ENCODE measurements at regions not wholly inside any gene's neighbourhood (a gene's known extent, or its start where the extent isn't known, plus 50 kb on each side); places are given as distances from the start of the nearest gene placed in this dataset.

- no peaks in the 10 kb centered on the region for H3K27me3 ChIP-seq
- peaks cover 6 to 12% (median 10%) of the 10 kb centered on the region in 4 donors for H3K9me3 ChIP-seq
- DNase-seq = no peak
- H3K4me1 ChIP-seq = peaks cover 0 to 10% (median 8%) of the 10 kb centered on the region in 4 donors
- H3K36me3 ChIP-seq = no peaks in the 10 kb centered on the region
- H3K4me3 ChIP-seq = no peak overlapping the region
- intact Hi-C loops (cut with DNase I; ENCODE audit: low total_unique reads) = no loop called here
- 78 to 89% (median 87%) methylated on average over 3 of the region's 3 CpGs for WGBS, 5 donors
- TF ChIP-seq CTCF (IDR thresholded peaks at IDR 0.05) = no peak
- no peak for TF ChIP-seq POLR2AphosphoS5 (IDR thresholded peaks at IDR 0.05)
- TF ChIP-seq EP300 (IDR thresholded peaks at IDR 0.05) = no peak
- TF ChIP-seq POLR2A (IDR thresholded peaks at IDR 0.05) = no peak
- no peak overlapping the region for H3K27ac ChIP-seq
Observed at GRCh38 chr11:62020661-62021060, 53.2 kb upstream of the FTH1 start.

GRCh38 chr11:62018981-62019664 lies 51.7 kb upstream of the FTH1 start:
- DNase-seq = no peak
- no peaks in the 10 kb centered on the region for H3K27me3 ChIP-seq
- no peaks in the 10 kb centered on the region for H3K4me1 ChIP-seq
- no peaks in the 10 kb centered on the region for H3K36me3 ChIP-seq
- intact Hi-C loops (cut with DNase I; ENCODE audit: low total_unique reads) = no loop called here
- H3K9me3 ChIP-seq = peaks cover 6 to 12% (median 10%) of the 10 kb centered on the region in 4 donors
- peak overlapping the region in 2 of 5 donors; percentile 35 to 52 for H3K27ac ChIP-seq
- TF ChIP-seq POLR2A (IDR thresholded peaks at IDR 0.05) (no peak), POLR2AphosphoS5 (IDR thresholded peaks at IDR 0.05) (no peak), EP300 (IDR thresholded peaks at IDR 0.05) (no peak), CTCF (IDR thresholded peaks at IDR 0.05) (no peak)
- 94 to 100% (median 98%) methylated on average over 2 of the region's 2 CpGs for WGBS, 5 donors
- H3K4me3 ChIP-seq = no peak overlapping the region

- no peak for DNase-seq
- H3K27ac ChIP-seq = no peak overlapping the region
- H3K27me3 ChIP-seq = no peaks in the 10 kb centered on the region
- TF ChIP-seq CTCF (IDR thresholded peaks at IDR 0.05) = no peak
- no peak for TF ChIP-seq POLR2A (IDR thresholded peaks at IDR 0.05)
- no peak for TF ChIP-seq POLR2AphosphoS5 (IDR thresholded peaks at IDR 0.05)
- no peak for TF ChIP-seq EP300 (IDR thresholded peaks at IDR 0.05)
- 86 to 91% (median 90%) methylated on average over 15 of the region's 15 CpGs for WGBS, 5 donors
- H3K36me3 ChIP-seq = no peaks in the 10 kb centered on the region
- intact Hi-C loops (cut with DNase I; ENCODE audit: low total_unique reads) = no loop called here
- H3K4me3 ChIP-seq = no peak overlapping the region
- peaks cover 0 to 3% (median 0%) of the 10 kb centered on the region in 4 donors for H3K4me1 ChIP-seq
- peaks cover 6 to 12% (median 10%) of the 10 kb centered on the region in 4 donors for H3K9me3 ChIP-seq
Observed at GRCh38 chr11:62017878-62018655, 50.6 kb upstream of the FTH1 start.

Small RNA genes lying in the stretch of these regions (small RNA-seq; reads per million reads assigned to genes)
- 0 reads per million in 4 donors for gene AP003733.2
